DMS53 (cell line): ENCODE measurements at regions not wholly inside any gene's neighbourhood (a gene's known extent, or its start where the extent isn't known, plus 50 kb on each side); places are given as distances from the start of the nearest gene placed in this dataset.
A peak's percentile ranks its signal among the peaks of the same experiment; 100 is the strongest.

Experiments
- DNase-seq: peaks from one replicate; lab custom pipeline; 2025; lab: John Stamatoyannopoulos, UW

DNA sequence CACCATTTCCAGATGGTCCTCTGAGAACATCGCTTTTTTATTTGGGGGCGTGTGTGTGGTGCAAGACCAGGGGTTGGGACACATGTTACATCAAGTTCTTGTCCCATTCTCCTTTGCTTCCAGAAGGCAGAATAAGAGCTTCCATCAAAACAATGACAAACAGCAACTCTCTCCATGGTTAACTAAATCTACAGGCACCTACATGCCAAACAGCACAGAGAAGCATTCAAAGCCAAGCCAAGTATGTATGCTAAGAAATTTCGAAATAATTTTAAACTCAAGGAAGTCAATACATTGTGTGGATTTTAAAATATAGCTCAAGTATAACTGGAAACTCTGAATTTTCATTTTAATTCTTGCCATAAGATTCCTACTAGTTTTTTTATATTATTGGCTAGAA, 105.6 kb downstream of the SEC61B start:
- no peak for DNase-seq

- no peak for DNase-seq
Measured at GRCh38 chr9:99335280-99335679, 113.2 kb downstream of the SEC61B start.

- no peak for DNase-seq
Measured at GRCh38 chr9:99336005-99336404, 113.9 kb downstream of the SEC61B start.

GRCh38 chr9:99336531-99336930, 114.4 kb downstream of the SEC61B start:
- DNase-seq = peak; percentile 14

- no peak for DNase-seq
Measured at GRCh38 chr9:99340281-99340680, 118.2 kb downstream of the SEC61B start.

DNA sequence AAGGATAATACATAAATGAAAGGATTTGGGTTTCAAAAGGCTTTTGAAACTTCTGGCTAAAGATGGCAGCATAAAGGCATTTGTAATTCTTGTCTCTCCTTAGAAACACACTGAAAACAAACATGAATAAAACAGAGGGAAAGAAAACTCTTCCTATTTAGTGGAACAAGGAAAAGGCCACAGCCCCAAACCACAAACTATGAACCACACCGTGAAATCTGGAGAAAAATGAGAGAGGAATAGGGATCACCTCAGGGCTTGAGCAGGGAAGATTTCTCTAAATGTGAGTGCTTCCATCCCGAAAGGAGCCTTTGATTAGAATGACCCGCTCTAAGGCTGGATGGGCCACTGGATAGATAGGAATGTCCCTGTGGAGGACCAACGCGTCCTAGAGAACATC, 119.6 kb downstream of the SEC61B start:
- DNase-seq = no peak

GRCh38 chr9:99345451-99345850, 123.4 kb downstream of the SEC61B start:
- no peak for DNase-seq

DNA sequence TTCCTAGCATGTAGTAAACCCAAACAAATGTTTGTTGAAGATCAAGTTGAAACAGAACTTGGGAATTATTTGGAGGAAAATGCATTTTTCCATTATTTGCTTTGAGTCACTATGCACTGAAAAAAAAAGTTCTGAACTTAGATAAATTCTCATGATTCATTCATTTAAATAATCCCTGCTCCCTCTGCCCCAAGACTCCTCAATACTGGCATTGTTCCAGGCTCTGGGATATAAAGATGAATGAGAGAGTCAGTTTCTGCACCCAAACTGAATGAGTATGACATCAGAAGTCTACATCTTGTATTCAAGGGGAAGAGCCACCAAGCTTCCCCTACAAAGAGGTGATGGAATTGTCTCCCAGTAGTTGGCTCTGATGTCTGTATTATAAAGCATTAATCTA, 123.9 kb downstream of the SEC61B start:
- DNase-seq = peak; percentile 14

GRCh38 chr9:99347568-99347967, 125.5 kb downstream of the SEC61B start:
- DNase-seq = no peak

GRCh38 chr9:99348289-99348688, 126.2 kb downstream of the SEC61B start:
- no peak for DNase-seq

GRCh38 chr9:99349870-99350269, 127.8 kb downstream of the SEC61B start:
- DNase-seq = no peak

DNA sequence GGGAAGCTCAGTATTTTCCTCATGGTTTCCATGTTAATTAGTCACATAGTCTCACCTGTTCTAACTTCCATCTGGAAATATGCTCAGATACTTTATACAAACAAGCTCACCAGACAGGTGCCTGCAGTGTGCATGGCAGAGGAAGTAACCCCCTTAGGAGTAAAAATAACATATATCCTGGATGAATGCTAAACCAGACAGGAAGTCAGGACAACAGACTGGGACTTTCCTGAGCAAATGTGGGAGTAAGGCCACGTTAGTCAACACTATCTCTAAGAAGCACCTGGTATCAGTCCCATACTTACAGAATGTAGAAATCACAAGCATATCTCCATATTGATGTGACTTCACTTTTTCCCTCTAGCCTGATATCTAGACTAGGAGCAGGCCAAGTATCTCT, 128.4 kb downstream of the SEC61B start:
- DNase-seq = peak; percentile 35

DNA sequence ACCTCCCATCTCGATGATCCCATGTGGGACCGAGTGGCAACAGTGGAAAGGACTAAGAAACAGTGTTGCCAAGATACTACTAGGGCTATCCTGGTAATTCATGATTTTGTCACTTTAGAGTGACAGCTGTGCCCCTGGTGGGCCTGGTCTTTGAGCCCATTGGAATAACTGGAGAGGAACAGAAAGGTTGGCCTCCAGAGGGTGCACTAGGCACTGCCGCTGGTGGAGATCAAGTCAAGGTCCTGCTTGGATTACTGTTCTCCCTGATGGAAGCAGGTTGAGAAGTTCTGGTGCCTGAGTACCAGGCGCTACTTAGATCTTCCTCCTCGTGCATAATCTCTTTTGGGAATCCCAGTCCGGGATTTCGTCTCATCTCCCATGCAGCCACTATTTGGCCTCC, 129.6 kb downstream of the SEC61B start:
- DNase-seq = peak; percentile 3

- DNase-seq = no peak
Measured at GRCh38 chr9:99352826-99353225, 130.7 kb downstream of the SEC61B start.

DNA sequence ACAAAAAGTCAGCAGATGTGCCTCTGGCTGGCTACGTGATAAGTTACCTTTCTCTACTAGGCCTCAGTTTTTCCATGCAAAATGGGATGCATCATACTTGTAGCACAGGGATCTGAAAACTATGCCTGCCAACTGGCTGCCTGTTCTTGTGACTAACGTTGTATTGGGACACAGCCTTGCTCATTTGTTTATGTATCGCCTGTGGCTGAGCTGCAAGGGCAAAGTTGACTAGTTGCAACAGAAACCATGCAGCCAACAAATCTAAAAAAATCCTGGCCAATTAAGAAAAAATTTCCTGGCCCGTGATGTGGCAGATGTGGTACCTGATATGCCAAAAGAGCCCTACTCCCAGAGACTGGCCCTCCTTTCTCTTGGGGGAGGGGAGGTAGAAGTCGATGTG, 131.3 kb downstream of the SEC61B start:
- DNase-seq = no peak

- DNase-seq = no peak
Measured at GRCh38 chr9:99354104-99354503, 132.0 kb downstream of the SEC61B start.

DNA sequence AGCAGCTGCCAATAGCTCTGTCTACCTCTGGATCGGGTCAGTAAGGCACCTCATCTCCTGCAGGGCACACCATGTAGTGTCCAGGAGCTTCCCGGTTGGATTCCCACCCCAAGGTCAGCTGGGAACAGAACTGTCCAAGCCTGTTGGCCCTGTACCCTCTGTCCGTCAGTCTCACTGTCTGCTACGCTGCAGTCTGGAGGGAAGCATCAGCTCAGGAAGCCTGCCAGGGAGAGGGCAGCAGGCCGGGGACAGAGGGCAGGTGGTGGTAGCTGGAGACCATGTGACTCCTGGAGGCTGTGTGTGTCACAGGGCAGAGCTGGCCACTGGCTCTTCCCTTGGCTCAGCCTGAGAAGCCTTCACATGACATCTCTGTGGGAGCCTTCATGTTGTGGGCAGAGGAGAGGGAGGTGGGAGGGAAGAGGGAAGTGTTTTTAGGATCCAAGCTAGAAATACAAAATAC, 134.5 kb downstream of the SEC61B start:
- no peak for DNase-seq

- no peak for DNase-seq
Measured at GRCh38 chr9:99357575-99357974, 135.5 kb downstream of the SEC61B start.

- no peak for DNase-seq
Measured at GRCh38 chr9:99358668-99359067, 136.6 kb downstream of the SEC61B start.

GRCh38 chr9:99359336-99359735, 137.3 kb downstream of the SEC61B start:
- DNase-seq = no peak

DNA sequence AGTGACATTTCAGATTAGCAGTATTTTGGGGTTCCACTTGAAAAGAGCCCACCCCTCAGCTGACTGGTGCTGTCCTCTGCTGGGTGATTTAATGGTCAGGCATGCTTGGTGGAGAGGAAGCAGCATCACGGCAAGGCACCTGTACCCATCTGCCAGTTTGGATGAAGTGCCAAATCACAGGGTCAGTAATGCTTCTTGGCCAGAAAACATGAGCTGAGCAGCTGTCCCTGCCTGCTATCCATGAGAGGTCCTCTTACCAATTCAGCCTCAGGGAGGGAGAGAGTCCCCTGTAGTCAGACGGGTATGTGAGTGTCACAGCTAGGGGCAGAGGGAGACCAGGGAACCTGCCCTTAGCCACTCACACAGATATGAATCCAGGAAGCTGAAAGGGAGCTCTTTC, 137.9 kb downstream of the SEC61B start:
- DNase-seq = no peak

DNA sequence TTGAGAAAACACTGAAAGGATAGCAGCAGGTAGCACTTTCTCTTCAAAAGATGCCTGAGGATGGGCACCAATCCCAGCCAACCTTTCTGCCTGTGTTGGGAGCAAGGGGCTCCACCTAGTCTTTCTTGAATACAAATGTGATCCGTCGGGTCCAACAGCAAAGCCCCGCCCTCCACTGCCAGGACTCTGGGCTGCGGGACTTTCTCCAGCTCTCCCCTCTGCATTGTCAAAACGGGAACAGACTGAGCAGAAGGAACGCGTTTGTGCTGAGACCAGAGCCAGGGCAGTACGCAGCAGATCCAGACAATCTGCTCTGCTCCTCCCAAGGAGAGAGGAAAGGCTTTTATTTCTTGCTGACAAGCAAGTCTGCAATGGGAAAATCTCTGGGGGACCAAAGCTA, 139.7 kb downstream of the SEC61B start:
- DNase-seq = no peak

DNA sequence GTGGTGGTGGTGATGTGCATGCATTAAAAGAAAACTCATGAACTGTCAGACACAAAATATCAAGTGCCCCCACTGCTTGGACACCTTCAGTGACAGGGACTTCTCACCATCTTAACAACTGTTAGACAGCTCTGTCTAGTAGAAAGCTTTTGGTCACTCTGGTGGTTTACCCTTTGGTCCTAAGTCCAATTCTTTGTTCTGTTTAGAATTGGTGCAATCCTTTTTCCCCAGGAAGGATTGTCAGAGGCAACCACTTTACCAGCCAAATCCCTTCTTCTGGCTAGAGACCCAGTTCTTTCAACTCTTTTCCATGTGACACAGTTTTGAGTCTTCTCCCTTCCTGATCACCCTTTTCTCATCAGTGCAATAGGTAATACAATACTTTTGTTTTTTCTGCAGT, 140.2 kb downstream of the SEC61B start:
- no peak for DNase-seq

DNA sequence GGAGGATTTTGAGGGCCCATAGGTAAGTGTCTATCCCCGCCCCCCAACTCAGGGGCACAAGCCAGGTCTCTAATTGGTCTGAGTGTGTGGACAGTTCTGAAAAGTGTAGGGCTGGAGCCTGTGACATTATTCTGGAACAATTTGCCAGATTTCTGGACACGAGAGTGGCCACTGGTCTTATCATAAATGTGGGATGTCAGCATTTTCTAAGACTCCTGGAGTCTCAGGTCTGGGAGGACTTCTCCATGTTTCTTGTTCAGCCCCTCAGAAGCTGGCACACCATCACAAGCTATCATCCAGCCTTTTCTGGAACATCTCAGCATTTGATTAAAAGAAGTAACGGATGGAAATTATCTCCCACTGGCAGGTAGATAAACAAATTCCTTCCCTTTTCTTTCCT, 141.4 kb downstream of the SEC61B start:
- no peak for DNase-seq
